ENCODE measurements at regions not wholly inside any gene's neighbourhood (a gene's known extent, or its start where the extent isn't known, plus 50 kb on each side); places are given as distances from the start of the nearest gene placed in this dataset.

GRCh38 chr13:80428349-80429096 is 87.6 kb upstream of the SPRY2 start:
- no peaks in the 10 kb centered on the region for H3K27me3 ChIP-seq
- H3K4me1 ChIP-seq: no peaks in the 10 kb centered on the region
- no peak overlapping the region for H3K4me3 ChIP-seq (replicated peaks in 1 of 3)
- DNase-seq: no peak
- no peak for TF ChIP-seq POLR2A (IDR thresholded peaks at IDR 0.05)
- no peak for TF ChIP-seq CTCF (IDR thresholded peaks at IDR 0.05)
- no peaks in the 10 kb centered on the region for H3K9me3 ChIP-seq
- 86% methylated on average over 3 of the region's 3 CpGs for WGBS, 2 donors
- no peak overlapping the region for H3K27ac ChIP-seq
- no peaks in the 10 kb centered on the region for H3K36me3 ChIP-seq
- intact Hi-C loops (cut with DNase I): no loop called here

GRCh38 chr13:80419416-80419815 is 78.5 kb upstream of the SPRY2 start:
- TF ChIP-seq POLR2A (IDR thresholded peaks at IDR 0.05) (no peak), CTCF (IDR thresholded peaks at IDR 0.05) (no peak)
- intact Hi-C loops (cut with DNase I): no loop called here
- no peaks in the 10 kb centered on the region for H3K27me3 ChIP-seq
- H3K36me3 ChIP-seq: no peaks in the 10 kb centered on the region
- H3K9me3 ChIP-seq: no peaks in the 10 kb centered on the region
- no peak overlapping the region for H3K27ac ChIP-seq
- H3K4me1 ChIP-seq: no peaks in the 10 kb centered on the region
- no peak for DNase-seq
- no peak overlapping the region for H3K4me3 ChIP-seq (replicated peaks in 1 of 3)
- 83 to 89% methylated on average over 2 of the region's 2 CpGs for WGBS, 2 donors

- Histone ChIP-seq H3K27me3 (no peaks in the 10 kb centered on the region), H3K27ac (no peak overlapping the region), H3K4me3 (replicated peaks in 1 of 3) (no peak overlapping the region), H3K4me1 (no peaks in the 10 kb centered on the region), H3K9me3 (no peaks in the 10 kb centered on the region), H3K36me3 (no peaks in the 10 kb centered on the region)
- intact Hi-C loops (cut with DNase I): no loop called here
- no peak for TF ChIP-seq CTCF (IDR thresholded peaks at IDR 0.05)
- no peak for TF ChIP-seq POLR2A (IDR thresholded peaks at IDR 0.05)
- no peak for DNase-seq
Observed at GRCh38 chr13:80413611-80414010, 72.7 kb upstream of the SPRY2 start.

GRCh38 chr13:80408270-80408669 is 67.3 kb upstream of the SPRY2 start:
- Histone ChIP-seq H3K27me3 (no peaks in the 10 kb centered on the region), H3K4me1 (no peaks in the 10 kb centered on the region), H3K27ac (no peak overlapping the region), H3K36me3 (no peaks in the 10 kb centered on the region), H3K4me3 (replicated peaks in 1 of 3) (no peak overlapping the region), H3K9me3 (no peaks in the 10 kb centered on the region)
- intact Hi-C loops (cut with DNase I): no loop called here
- TF ChIP-seq CTCF (IDR thresholded peaks at IDR 0.05) (no peak), POLR2A (IDR thresholded peaks at IDR 0.05) (no peak)
- 91 to 92% methylated on average over 3 of the region's 5 CpGs for WGBS, 2 donors
- no peak for DNase-seq

- intact Hi-C loops (cut with DNase I): no loop called here
- 89 to 93% methylated on average over 5 of the region's 5 CpGs for WGBS, 2 donors
- TF ChIP-seq CTCF (IDR thresholded peaks at IDR 0.05) (no peak), POLR2A (IDR thresholded peaks at IDR 0.05) (no peak)
- H3K27ac ChIP-seq: no peak overlapping the region
- no peaks in the 10 kb centered on the region for H3K36me3 ChIP-seq
- H3K9me3 ChIP-seq: no peaks in the 10 kb centered on the region
- no peak overlapping the region for H3K4me3 ChIP-seq (replicated peaks in 1 of 3)
- H3K4me1 ChIP-seq: peaks cover 0 to 7% of the 10 kb centered on the region in 2 donors
- no peaks in the 10 kb centered on the region for H3K27me3 ChIP-seq
- DNase-seq: no peak
Observed at GRCh38 chr13:80400865-80401426, 60.0 kb upstream of the SPRY2 start.
